Neuron (in vitro differentiated cells): ENCODE measurements at regions not wholly inside any gene's neighbourhood (a gene's known extent, or its start where the extent isn't known, plus 50 kb on each side); places are given as distances from the start of the nearest gene placed in this dataset.
"Not testable (repeated sequence)": the region's sequence is repeated elsewhere in the genome, so short reads cannot be mapped to it uniquely, and the experiment has no call there.

ENCODE experiments used
- H2AFZ ChIP-seq: one replicate; pipeline ENCODE4 v1.6.1; 2013; ENCODE audit warnings: low read depth, mild to moderate bottlenecking, inconsistent platforms, low read length, moderate library complexity
- H3K27me3 ChIP-seq: one replicate; pipeline ENCODE4 v1.6.1; 2013; ENCODE audit warnings: low read length; ENCODE audit not compliant: insufficient read depth
- H3K36me3 ChIP-seq: one replicate; pipeline ENCODE4 v1.6.1; 2013; ENCODE audit warnings: low read length; ENCODE audit not compliant: insufficient read depth
- H3K4me1 ChIP-seq: one replicate; pipeline ENCODE4 v1.6.1; 2013; ENCODE audit warnings: low read length; ENCODE audit not compliant: insufficient read depth
- H3K4me3 ChIP-seq: 2 replicates; pipeline ENCODE4 v1.5.1; 2013; ENCODE audit warnings: mild to moderate bottlenecking, low read length, moderate library complexity
- H3K9me3 ChIP-seq: one replicate; pipeline ENCODE4 v1.6.1; 2013; ENCODE audit warnings: low read length

GRCh38 chr2:131626011-131626410 lies 98.3 kb downstream of the CCDC74A start:
- H3K4me1 ChIP-seq, H3K4me3 ChIP-seq, H2AFZ ChIP-seq, H3K9me3 ChIP-seq, H3K27me3 ChIP-seq, H3K36me3 ChIP-seq: not testable (repeated sequence)

GRCh38 chr2:131626565-131626964 lies 98.9 kb downstream of the CCDC74A start:
- not testable (repeated sequence) for H3K4me3 ChIP-seq, H3K36me3 ChIP-seq, H3K4me1 ChIP-seq, H2AFZ ChIP-seq, H3K9me3 ChIP-seq, H3K27me3 ChIP-seq

GRCh38 chr2:131627777-131628176 lies 100.1 kb downstream of the CCDC74A start:
- not testable (repeated sequence) for H2AFZ ChIP-seq, H3K4me1 ChIP-seq, H3K4me3 ChIP-seq, H3K9me3 ChIP-seq, H3K27me3 ChIP-seq, H3K36me3 ChIP-seq

GRCh38 chr2:131631648-131632047 lies 104.0 kb downstream of the CCDC74A start:
- H3K4me1 ChIP-seq, H2AFZ ChIP-seq, H3K9me3 ChIP-seq, H3K36me3 ChIP-seq, H3K4me3 ChIP-seq, H3K27me3 ChIP-seq: not testable (repeated sequence)

DNA sequence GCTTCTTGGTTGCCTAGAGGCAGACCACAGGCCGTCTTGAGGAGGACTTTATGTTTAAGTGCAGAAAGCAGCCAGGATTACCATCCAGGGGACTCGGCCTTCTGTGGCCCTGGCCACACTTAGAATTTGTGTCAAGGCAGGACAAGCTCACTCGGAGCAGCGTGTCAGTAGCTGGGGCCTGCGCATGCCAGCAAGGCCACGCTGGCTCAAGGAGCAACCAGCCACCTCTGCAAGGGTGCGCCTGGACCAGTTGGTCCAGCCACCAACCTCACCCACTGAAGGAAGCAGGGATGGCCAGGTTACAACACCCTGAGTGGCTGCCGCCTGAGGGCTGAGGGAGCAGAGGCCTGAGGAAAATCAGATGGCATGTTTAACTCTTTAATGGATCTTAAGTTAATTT lies 105.7 kb downstream of the CCDC74A start:
- not testable (repeated sequence) for H3K4me3 ChIP-seq, H3K27me3 ChIP-seq, H3K36me3 ChIP-seq, H3K4me1 ChIP-seq, H3K9me3 ChIP-seq, H2AFZ ChIP-seq

DNA sequence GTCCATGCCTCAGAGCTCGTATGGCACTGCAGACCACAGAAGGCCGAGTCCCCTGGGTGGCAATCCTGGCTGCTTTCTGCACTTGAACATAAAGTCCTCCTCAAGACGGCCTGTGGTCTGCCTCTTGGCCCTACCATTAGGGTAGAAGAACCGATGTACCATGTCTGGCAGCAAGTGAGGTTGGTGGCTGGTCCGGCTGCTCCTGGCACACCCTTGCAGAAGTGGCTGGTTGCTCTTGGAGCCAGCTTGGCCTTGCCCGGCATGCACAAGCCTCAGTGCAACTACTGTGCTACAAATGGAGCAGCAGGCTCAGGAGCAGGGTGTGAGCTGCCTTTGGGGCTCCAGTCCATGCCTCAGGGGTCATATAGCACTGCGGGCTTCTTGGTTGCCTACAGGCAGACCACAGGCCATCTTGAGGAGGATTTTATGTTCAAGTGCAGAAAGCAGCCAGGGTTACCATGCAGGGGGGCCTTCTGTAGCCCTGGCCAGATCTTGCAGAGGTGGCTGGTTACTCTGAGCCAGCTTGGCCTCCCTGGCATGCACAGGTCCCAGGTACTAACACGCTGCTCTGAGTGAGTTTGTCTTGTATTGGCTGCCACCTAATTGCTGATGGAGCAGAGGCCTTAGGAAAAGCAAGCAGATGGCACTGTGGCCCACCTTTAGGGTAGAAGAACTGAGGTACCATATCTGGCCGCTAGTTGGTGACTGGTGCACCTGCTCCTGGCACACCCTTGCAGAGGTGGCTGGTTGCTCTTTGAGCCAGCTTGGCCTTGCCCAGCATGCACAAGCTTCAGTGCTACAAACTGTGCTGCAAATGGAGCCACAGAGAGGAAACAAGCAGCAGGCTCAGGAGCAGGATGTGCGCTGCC lies 106.4 kb downstream of the CCDC74A start:
- not testable (repeated sequence) for H3K36me3 ChIP-seq, H2AFZ ChIP-seq, H3K4me3 ChIP-seq, H3K4me1 ChIP-seq, H3K27me3 ChIP-seq, H3K9me3 ChIP-seq

DNA sequence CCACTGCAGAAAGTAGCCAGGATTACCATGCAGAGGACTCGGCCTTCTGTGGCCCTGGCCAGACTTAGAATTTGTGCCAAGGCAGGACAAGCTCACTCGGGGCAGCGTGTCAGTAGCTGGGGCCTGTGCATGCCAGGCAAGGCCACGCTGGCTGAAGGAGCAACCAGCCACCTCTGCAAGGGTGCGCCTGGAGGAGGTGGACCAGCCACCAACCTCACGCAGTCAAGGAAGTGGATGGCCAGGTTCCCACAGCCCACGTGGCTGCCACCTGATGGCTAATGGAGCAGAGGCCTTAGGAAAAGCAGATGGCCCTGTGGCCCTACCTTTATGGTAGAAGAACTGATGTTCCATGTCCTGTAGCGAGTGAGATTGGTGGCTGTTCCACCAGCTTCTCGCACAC lies 107.9 kb downstream of the CCDC74A start:
- no peaks in the 10 kb centered on the region for H3K4me1 ChIP-seq
- no peak overlapping the region for H3K4me3 ChIP-seq
- no peaks in the 10 kb centered on the region for H3K9me3 ChIP-seq
- no peaks in the 10 kb centered on the region for H3K27me3 ChIP-seq
- H3K36me3 ChIP-seq, result no peaks in the 10 kb centered on the region
- no peak overlapping the region for H2AFZ ChIP-seq

DNA sequence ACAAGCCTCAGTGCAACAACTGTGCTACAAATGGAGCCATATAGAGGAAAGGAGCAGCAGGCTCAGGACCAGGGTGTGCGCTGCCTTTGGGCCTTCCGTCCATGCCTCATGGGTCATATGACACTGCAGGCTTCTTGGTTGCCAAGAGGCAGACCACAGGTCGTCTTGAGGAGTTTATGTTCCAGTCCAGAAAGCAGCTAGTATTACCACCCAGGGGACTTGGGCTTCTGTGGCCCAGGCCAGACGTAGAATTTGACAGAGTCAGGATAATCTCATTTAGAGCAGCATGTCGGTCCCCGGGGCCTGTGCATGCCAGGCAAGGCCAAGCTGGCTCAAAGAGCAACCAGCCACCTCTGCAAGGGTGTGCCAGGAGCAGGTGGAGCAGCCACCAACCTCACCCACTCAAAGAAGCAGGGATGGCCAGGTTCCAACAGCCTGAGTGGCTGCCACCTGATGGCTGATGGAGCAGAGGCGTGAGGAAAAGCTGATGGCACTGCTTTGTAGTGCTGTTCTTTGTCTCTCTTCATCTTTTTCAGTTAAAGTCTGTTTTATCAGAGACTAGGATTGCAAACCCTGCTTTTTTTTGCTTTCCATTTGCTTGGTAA lies 109.1 kb downstream of the CCDC74A start:
- H3K27me3 ChIP-seq, H3K9me3 ChIP-seq, H3K4me1 ChIP-seq, H3K4me3 ChIP-seq, H2AFZ ChIP-seq, H3K36me3 ChIP-seq: not testable (repeated sequence)

- H3K4me3 ChIP-seq, H3K36me3 ChIP-seq, H2AFZ ChIP-seq, H3K9me3 ChIP-seq, H3K4me1 ChIP-seq, H3K27me3 ChIP-seq: not testable (repeated sequence)
These were observed 111.4 kb downstream of the CCDC74A start for GRCh38 chr2:131639001-131639620.

DNA sequence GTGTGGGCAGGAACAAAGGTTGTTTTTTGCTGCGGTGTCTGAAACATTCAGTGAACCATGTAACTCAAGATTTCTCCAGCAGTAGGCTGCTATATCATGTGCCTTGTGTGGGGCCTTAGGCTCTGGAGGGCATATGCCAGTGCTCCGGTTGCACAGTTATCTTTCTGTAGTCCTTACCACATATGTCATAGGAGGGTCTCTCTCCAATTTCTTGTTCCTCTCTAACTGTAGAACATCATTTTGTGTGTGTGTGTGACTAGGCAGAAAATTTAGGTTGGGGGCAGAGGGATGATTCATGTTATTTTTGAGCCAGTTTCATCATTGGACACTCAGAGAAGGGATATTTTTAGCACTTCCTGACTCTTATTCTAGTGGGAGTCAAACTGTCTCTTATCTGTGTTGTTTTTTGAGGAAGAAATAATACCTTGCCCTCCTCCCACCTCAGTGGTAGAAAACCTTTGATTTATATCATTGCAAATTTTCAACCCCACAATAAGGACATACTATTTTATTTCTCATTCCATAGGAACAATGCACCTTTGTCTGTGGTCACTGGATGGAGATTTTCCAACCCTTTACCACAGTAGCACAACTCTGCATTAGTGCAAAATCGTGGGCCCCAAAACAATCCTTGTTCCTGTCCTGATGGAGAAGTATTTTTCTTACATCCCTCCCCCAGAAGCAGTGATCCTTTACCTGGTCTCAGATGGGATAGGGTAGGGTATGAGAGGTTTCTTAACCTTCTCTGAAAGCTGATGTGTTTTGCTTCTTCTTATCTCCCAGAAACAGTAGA lies 113.9 kb downstream of the CCDC74A start:
- no peak overlapping the region for H3K4me3 ChIP-seq

GRCh38 chr2:131643180-131643579 lies 115.5 kb downstream of the CCDC74A start:
- H3K27me3 ChIP-seq, H3K9me3 ChIP-seq, H3K4me3 ChIP-seq, H3K36me3 ChIP-seq, H3K4me1 ChIP-seq, H2AFZ ChIP-seq: not testable (repeated sequence)

More for the DNA sequence above, 113.9 kb downstream of the CCDC74A start:
- H3K36me3 ChIP-seq, result no peaks in the 10 kb centered on the region
- no peak overlapping the region for H2AFZ ChIP-seq
- no peaks in the 10 kb centered on the region for H3K9me3 ChIP-seq
- no peaks in the 10 kb centered on the region for H3K4me1 ChIP-seq
- H3K27me3 ChIP-seq, result no peaks in the 10 kb centered on the region

- H3K4me3 ChIP-seq, result no peak overlapping the region
- H2AFZ ChIP-seq, result no peak overlapping the region
- H3K9me3 ChIP-seq, result no peaks in the 10 kb centered on the region
- H3K36me3 ChIP-seq, result no peaks in the 10 kb centered on the region
- H3K4me1 ChIP-seq, result no peaks in the 10 kb centered on the region
- no peaks in the 10 kb centered on the region for H3K27me3 ChIP-seq
These were observed 117.6 kb downstream of the CCDC74A start for GRCh38 chr2:131645177-131645765.

DNA sequence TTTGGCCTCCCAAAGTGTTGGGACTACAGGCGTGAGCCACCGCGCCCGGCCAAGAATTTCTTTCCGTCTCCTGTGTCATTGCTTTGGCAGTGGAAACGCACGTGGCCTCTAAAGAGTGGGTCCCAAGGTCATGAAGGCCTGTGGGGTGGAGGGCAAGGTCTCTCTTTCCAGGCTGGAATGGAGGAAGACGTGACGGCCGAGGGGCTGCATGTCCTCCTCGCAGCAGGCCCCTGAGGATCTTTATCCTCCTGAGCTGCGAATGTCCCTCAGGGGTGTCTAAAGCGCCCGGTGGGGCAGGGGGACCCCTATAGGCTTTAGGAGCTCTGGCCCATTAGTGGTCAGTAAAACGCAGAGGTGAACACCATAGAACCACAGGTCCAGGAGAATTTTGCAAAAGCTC lies 118.5 kb downstream of the CCDC74A start:
- H3K36me3 ChIP-seq, H3K4me1 ChIP-seq, H3K4me3 ChIP-seq, H3K27me3 ChIP-seq, H2AFZ ChIP-seq, H3K9me3 ChIP-seq: not testable (repeated sequence)
